Islet of Langerhans (tissue), 1 donor: ENCODE measurements at regions not wholly inside any gene's neighbourhood (a gene's known extent, or its start where the extent isn't known, plus 50 kb on each side); places are given as distances from the start of the nearest gene placed in this dataset.

Source experiments
- FAIRE-seq: peaks from one replicate; lab custom pipeline; 2011; peaks lifted over from hg19 to GRCh38; lab: Jason Lieb, UNC

DNA sequence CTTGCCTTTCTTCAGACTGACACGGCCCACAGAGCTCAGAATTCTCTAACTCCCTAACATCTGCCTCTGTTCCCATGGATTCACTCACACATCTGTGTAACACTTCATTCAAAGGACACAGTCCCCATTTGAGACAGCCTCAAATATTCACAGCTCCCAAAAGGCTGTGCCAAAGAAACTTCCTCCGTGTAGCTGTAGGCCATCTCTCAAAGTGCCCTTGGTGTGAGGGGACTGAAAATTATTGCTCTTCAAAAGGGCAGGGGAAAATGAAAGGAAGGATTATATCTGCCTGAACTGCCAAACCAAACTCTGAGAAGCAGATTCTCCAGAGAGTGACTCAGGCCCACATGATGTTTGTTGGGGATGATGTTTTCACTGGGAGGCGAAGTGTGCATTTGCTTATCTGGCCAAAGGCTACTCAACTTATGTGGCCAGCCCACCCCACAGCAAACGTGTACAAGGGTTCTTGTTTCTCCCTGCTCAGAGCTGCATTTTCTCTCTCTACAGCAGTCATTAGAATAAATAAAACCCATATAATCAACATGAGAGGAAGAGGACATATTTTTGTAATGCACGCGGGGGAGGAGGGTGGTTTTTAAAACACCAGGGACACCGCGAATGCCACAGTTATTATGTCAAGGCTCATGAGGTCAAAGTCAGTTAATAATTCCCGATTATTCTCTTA is 302.4 kb upstream of the NFE2L3 start:
- no peak for FAIRE-seq

DNA sequence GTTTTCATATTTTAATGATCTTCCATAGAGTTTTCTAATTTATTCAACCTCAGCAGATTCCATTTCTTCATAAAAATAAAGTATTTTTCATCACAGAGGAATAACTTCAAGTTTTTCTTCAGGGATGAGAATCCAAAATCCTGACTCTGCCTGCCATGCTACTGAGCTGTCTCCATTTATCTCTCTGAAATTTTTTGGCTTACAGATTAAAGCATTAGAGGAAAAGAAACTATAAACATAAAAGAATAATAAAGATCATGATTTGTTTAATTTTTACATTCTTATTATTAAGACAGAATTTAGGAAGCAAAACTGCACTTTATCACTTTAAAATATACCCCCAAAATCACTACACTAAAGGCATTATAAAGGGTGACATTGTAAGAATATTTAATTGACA is 301.8 kb upstream of the NFE2L3 start:
- no peak for FAIRE-seq

DNA sequence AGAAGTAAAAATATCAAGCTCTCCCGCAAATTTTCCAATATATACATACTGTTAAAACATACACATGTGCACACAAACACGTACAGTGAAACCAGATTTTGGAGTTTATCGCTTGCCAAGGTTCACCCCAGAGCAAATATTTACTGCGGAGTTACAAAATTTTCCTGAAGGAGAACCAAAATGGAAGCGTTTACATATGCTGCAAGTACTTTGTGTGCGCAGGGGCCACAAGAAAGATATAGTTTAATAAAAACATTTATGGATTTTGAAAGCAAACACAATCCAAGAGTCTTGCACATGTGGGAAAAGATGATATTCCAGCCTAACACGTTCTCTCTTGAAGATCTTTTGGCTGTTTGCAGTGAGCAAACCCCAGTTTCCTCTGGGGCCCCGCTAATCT is 301.3 kb upstream of the NFE2L3 start:
- FAIRE-seq = no peak

DNA sequence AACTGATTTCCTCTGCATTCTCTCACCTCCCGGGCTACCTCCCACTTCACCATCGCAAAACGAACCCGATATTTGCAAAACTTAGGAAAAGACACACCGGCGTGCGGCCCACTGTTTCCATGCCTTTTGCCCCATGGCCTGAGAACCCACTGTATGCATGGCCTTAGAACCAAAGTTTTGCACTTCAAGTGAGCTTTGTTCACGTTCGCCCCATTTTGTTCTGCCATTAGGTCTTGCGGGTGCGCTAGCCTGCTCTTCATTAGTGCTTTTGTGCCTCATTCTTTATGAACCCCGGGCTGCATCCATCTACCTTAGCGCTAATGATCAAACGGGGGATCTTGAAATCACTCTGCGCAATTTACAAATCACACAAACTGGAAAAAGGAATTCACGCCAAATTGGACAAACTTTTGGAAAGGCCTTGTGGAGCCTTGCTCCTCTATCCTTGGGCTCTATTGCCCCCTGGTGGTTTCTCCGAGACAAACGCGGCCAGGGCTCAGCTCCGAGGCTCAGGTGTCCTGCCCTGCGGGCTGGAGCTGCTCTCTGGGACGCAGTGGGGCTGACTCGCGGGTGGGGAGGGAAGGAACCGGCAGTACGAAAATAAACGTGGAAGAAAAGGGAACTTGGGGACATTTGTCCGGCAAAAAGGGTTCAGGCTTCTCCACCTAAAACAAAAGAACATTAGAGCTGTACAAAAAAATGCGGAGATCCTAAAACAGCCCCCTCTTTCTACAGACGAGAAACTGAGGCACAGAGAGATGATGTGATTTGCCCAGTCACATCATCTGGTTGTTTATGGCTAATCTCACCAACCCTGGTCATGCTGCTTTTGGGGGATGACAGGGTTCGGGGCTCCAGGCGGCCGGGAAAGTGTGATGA is 300.4 kb upstream of the NFE2L3 start:
- no peak for FAIRE-seq

DNA sequence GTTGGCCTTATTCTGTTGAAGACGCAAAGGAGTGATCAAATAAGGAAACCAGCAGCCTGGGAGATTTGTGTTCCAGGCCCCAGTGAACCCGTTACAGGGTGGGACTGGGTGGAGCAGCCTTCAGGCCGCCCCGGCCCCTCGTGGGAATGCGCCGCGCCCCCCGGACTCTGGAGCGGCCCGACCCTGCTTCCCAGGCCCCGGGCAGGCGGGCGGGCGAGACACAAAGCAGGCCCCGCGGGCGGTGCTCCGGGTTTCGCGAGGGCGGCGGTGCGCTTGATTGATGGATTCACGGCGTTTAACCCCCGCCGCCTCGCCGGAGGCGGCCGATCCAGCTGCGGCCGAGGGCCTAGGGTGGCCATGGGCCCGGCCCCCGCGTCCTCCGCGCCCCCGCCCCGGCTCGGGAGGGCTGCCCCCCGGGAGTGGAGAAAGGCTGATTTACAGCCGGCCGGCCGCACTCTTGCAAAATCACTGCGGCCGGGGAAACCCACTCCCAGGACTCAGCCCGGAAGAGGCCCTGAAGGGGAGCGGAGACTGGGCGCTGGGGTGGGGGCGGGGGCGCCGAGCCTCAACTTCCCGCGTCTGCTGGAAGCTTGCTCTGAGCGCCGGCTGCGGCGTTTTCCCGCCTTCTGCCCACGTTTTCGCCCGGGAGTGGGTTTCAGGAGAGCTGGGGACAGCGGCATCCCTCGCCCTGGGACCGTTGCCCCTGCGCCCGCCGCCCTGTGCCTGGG is 299.6 kb upstream of the NFE2L3 start:
- no peak for FAIRE-seq

DNA sequence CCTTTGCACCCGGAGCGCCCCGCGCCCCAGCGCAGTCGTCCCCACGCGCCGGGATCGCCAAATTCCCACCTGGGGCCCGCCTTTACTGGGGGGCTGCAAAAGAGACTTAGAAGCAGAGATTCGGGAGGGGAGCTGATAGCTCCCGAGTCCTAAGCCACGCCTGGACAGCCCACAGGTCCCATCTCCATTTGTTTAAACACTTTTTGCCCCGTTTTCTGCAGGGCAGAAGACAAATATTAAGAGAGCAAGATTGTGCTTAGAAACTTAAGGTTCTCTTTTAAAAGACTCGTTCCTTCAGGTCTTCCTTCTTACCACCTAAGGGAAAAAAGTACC is 299.1 kb upstream of the NFE2L3 start:
- no peak for FAIRE-seq

DNA sequence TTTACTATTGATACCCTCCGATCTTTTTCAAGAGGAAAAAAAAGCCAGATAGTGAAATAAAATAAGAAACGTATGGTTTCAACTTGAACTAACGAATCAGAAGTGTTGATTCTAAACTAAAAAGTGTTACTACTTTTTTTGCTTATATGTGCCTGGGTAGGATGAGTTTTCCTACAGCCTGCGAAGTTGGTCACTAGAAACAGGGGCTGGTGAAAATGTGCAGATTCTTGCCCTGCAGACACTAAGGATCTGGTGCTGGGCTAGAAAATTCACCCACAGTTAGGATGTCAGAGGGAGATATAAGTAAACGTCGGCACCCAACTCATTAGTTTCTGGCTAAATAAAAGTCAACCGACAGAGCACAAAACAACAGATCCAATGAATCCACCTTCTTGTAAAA is 298.7 kb upstream of the NFE2L3 start:
- no peak for FAIRE-seq

DNA sequence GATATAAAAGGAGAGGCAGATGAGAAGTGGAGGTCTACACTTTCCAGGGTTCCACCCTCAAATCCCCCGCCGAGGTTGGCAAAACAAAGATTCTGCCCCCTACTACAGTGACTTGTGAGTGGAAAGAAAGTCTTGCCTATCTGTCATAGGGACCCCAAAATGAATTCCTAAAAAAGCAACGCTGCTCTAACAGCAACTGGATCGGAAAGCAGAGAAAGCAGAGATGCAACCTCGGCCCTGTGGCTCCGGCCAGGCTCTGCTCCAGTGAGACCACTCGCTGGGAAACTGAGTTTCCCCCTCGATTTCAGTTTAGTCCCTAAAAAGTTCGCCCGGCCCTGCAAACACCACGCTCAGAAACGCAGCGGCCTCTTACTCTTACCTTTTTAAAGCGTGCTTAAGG is 297.9 kb upstream of the NFE2L3 start:
- no peak for FAIRE-seq

DNA sequence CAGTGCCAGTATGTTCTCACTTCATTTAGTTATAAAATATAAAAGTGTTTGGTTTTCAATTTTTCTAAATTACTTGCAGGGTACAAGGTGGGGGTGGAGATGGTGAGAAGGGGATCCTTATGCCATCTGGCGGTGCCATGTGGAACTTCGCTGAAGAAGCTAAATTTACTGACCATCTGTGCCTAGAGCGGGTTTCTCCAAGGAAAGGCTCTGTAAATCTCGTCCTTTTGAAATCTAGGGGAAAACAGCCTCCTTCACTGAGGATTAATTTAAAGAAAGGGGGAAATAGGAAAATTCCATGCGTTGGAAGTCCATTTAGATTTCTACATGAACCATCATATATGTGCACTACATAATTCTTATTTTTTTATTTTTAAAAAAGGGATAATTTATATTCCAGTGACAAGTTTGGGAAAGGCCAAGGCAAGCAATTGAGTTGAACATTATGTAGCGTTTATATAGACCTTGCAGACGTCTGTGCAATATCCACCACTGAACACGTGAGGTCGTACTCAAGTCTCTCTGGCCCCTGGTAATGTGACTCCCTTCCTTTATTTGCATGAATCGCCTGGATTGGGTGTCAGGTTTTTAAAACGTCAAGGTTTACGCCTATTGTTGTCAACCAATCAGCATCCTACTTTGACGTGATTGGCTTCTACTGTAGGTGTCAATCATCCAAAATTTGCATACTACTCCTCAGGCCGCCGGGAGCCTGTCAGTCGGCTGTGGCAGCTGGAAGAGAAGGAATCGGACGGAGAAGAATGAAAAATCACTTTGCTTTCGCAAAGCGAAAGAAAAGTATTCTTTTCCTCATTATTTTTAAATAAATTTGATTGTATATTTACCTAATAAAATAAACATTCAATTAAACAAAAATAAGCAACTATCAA is 297.1 kb upstream of the NFE2L3 start:
- FAIRE-seq = no peak

DNA sequence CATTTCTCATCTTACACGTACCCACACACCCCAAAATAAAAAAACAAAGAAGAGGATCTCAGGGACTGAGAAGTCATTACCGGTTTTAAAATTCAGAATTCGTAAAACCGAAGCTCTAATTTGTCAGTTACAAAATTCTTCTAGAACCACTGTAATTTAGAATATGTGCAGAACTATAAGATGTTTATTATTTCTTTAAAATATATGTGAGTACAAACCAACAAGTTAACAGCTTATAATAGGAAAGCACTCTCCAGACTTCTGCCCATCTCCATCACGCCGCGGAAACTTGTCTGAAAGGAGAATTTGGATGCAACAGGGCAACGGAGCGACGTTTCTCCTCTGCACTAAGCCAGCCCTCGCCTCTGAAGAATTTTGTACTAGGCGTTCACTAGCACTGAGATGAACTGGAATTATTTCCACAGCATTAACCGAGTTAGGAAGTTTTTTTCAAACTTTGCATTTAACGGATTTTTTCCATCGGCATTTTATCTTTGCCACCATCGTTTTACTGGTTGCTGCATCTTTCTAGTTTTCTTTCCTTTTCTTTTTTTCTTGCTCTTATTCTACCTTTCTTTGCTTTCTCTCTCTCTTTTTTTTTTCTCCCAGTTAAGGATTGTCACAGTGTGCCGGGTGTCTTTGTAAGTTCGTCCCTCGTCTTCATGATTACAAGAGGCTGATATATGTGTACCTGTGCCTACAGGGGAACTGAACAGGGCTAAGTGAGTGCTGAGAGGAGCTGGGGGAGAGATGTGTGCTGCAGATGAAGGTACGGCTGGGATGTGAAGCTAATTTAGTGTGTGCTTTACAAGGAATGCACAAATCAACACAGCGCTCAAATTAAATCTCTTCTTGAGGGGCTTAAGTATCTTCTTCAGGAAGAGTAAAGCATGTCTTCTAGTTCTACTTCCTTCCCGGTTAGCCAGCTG is 295.9 kb upstream of the NFE2L3 start:
- no peak for FAIRE-seq

DNA sequence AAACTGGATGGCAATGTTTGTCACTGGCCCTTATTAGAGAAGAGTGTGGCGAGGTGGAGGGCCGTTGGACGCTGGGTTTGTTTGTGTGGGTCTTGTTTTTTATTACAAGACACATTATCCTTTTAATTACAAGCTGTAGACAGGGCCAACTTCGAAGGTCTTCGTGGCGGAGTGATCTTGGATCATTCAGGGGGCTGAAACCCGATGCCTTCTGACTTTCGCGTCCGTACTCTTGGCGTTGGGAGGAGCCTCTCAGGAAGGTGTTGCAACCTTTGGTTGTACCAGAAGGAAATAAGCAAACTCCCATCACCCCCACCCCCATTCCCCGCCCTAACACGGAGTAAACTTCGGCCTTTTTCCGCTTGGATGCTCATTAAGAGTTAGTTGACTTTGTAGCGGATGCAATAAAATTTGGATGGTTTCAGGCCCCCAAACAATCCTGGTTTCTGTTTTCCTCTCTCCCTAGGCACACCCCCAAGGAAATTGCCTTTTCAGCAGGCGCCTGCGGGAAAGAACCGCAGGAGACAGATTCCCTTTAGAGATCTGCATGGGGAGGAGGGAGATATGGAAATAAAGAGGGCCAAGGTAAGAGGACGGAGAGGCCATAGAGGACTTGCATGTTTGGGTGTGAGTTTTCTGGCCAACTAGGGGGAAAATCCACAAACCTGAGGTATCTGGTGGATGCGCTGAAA is 294.5 kb upstream of the NFE2L3 start:
- no peak for FAIRE-seq

DNA sequence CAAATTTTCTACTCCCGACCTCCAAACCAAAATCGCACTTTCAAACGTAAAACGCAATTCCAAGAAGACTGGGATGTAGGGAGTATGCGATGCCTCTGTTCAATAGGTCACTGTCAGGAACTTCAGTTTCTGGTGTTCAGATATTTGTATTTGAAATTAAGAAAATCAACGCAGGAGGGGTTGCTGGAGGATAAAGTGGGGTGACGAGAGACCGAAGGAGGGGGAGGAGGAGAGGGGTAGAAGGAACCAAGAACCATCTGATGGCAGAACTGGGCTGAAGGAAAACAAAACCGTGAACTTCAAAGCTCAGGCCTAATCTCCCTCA is 293.8 kb upstream of the NFE2L3 start:
- no peak for FAIRE-seq

DNA sequence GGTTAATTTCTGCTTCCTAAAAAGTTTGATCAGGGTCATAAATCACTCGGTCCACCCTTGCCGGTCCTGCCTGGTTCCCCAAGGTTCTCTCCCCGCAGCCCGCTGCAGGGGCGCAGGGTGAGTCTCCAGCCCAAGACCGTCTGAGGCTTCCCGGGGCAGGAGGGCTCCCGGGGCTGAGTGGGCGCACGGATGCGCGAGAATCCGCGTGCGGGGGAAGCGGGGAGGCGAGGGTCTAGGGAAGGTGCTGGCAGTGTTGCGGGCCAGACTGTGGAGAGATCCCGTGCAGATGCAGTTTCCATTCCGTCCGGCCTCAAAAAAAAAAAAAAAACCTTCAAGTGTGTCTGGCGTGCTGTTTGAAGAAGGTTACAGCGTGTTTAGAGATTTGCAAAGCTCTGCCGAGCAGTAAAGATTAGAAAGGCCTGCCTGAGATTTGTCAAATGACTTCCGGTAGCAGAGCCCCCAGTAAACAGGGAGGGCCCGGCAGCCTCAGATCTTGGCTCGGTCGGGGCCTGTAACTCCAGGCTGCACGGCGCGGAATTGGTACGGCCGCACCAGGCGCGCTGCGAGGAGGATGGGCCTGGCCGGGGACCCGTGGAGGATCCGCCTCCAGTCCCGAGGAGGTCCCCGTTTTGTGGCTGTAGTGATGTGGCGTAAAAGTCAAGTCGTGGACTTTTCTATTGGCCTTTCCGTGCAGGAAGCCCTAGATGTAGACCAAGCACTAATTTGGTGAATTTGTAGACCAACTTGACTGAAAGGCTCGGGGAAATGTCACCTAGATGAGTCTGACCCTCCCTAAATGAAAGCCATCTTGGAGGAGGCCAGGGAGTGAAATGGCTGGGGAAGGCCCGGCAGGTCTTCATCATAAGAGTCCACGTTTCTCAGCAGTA is 293.2 kb upstream of the NFE2L3 start:
- FAIRE-seq = no peak

DNA sequence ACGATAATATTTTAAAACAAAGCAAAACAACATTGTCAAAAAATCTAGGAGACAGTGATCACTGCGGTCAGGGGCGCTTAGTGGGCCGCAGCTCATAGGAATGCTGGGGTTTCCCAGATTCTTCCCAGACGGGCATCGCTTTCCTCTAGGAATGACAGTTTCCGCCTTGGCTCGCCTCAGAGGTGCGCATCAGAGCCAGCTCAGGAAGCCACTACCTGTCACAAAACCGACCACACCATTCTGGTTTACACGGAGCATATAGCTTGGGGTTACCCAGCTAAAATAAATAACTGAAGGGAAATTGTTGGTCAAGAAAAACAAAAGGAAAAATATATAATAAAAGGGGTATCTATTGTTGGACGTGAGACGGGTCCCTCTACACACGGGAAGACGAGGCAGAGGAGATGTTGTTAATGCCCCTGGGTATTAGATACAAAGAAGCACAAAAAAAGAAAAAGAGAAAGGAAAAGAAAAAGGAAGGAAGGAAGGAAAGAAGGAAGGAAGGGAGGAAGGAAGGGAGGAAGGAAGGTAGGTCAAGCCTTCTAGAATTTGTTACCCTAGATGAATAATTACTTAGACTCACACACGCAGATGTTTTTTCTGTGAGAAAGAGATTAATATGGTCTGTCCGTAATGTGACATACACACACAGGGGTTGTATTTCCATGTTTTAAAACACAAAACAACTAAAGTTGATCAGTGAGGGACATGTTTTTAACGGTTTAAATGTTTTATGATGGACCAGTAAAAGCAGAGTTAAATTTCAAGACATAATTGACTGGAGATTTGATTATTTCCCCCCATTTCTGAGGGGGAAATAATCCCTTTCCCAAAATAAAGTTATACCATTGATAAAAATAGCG is 292.4 kb upstream of the NFE2L3 start:
- FAIRE-seq = no peak

DNA sequence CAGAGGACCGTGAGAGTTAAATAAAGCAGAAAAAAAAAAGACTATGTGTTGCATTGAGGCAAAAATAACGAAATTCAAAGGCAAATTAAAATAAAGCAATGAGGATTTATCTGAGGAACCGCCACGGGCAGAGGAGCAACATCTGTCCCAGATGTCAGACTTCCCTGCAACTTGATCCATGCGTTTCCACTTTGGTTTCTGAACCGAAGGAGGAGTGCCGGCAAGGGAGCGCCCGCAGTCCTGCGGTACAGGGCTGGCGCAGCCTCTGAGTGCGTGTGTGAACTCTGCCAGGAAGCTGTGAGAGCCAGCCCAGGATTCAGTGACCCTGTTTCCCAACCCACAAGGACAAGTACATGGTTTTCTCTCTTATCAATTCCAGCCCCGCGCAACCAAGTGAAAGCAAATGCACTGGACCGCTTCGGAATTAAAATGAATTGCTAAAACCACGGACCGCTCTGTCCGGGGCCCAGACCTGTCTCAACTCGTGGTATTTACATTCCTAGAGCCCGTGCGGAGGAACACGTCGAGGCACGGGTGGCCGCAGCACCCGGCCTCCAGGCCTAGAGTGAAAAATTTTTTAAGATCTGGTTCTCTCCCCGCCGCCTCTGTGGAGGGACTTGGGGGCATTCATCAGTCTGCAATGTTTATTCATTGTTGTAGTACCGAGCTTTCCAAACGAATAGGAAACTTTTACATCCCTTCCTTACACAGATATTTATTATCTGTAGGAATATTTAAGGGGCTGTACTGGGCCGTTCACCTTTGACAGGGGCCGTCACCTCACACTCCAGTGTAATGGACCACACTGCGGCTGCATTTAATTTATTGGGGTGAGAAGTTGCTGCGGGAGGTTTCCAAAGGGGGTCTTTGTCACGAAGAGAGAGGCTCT is 291.5 kb upstream of the NFE2L3 start:
- FAIRE-seq = no peak

DNA sequence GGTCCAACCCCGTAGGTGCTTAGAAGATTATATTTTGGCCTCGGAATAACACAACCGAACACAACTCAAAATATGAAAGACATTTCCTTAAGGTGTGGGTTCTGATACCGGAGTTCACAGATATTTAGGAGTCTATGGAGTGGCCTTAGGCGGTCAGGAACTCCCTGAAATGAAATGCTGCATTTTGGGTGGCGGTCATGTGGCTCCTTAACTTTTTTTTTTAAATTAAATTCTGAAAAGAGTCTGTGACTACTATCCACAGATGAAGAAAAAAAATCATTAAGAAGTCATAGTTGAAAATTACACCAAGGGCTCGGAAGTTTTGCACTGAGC is 290.9 kb upstream of the NFE2L3 start:
- no peak for FAIRE-seq

DNA sequence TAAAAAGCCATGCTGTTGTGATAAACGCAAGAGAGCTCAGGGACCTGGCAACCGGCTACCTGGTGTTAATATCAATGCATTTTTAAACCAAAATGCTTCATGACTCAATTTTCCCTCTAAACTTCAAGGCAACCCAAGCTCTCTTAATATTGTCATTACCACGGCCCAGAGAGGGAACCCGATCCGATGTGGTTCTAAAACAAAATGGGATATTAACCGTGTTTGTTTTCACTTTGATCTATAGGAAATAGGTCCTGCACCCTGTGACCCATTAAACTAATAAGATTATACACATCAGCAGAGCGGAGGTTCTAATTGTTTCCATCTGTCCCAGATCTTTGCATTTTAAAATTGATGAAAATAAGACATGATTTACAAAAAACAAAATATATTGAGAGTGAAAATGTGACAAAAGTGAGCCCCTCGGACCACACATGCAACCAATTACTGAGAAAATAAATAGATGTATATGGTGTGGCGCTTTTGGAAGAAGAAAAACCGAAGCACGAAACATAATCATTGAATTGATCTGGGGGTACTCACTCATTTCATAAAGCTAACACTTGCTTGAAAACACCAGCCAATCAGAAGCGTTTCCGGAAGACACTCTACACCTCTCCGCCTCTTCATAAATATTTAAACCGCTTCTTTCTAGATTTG is 290.3 kb upstream of the NFE2L3 start:
- FAIRE-seq = no peak
